ENCODE measurements at regions not wholly inside any gene's neighbourhood (a gene's known extent, or its start where the extent isn't known, plus 50 kb on each side); places are given as distances from the start of the nearest gene placed in this dataset.

- TF ChIP-seq CTCF (IDR thresholded peaks at IDR 0.05) (no peak), EZH2 (IDR thresholded peaks at IDR 0.05; ENCODE audit: borderline replicate concordance, insufficient read depth, low read depth, low read length, poor library complexity, severe bottlenecking) (no peak)
Observed at GRCh38 chr3:153041181-153041580, 120.8 kb upstream of the RAP2B start.
